ENCODE measurements at regions not wholly inside any gene's neighbourhood (a gene's known extent, or its start where the extent isn't known, plus 50 kb on each side); places are given as distances from the start of the nearest gene placed in this dataset.
"Not testable (repeated sequence)": the region's sequence is repeated elsewhere in the genome, so short reads cannot be mapped to it uniquely, and the experiment has no call there.

DNA sequence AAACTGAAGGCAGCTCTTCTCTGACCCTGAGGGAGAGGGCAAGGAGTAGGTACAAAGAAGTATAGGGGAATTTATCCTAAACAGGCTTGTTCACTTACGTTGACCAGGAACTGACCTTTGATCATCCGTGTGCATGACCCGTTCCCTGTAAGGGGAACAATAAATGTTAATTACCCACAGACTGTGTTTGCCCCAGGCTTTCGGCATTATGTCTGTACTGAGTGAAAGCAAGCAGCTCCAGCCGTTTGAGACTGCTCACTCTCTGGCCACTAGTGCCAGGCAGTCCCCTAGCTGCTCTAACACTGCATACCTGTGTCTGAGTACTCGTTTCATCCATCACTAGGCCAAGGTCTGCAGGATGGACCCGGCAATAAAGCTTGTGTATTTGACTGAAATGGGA lies 1365.3 kb downstream of the NCAM2 start:
- Mint-ChIP-seq H3K4me1 (no peaks in the 10 kb centered on the region), H3K9me3 (no peaks in the 10 kb centered on the region), H3K27me3 (no peaks in the 10 kb centered on the region), H3K4me3 (no peak overlapping the region), H3K27ac (no peak overlapping the region)
- DNase-seq (no peak), ATAC-seq (no peak)

DNA sequence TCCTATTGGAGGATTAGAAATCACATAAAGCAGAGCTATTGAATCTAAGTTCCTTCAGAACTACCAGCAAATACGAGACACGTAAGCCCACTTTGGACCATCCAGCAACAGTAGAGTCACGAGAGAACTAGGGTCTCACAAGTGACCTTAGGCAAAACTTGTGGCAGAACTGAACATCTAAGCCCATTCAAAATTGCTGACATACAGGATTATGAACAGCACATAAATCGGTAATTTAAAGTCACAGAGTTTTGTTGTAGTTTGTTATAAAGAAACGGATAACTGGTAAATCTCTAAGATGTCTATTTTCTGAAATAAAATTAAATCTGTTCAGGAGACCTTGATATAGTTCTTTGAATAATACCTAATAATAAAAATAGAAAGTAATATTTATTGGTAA lies 1366.0 kb downstream of the NCAM2 start:
- Mint-ChIP-seq H3K4me3 (no peak overlapping the region), H3K27ac (no peak overlapping the region), H3K9me3 (no peaks in the 10 kb centered on the region), H3K4me1 (no peaks in the 10 kb centered on the region), H3K27me3 (no peaks in the 10 kb centered on the region)
- no peak for ATAC-seq
- DNase-seq, result no peak

DNA sequence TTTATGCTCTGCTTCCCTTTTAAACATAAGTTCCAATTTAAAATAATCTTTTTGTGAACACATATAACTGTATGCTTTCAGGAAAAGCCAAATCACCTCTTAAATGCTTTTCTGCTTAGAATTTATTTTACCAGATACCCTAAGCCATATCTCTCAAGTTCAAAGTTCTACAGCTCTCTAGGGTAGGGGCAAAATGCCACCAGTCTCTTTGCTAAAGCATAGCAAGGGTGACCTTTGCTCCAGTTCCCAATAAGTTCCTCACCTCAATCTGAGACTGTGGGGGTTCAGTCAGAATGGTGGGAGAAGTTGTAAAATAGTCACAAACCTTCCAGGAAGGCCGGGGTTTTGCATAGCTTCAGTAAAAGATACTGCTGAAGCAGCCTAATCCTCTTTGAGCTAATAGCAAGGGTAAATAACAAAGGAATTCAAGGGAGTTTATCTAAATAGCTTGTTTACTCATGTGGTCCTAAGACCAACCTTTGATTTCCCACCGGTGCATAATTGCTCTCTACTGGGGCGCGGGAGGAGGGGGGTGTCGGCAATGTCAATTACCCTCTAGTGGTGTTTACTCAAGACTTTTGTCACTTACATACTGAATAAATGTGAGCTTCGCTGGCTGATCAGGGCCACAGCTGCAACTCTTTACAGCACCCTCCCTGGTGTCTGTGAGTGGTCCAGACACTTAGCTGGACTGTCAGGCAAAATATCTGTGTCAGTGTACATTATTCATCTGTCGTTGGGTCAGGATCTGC lies 1376.2 kb downstream of the NCAM2 start:
- Mint-ChIP-seq H3K9me3 (no peaks in the 10 kb centered on the region), H3K27ac (no peak overlapping the region), H3K4me1 (no peaks in the 10 kb centered on the region), H3K4me3 (no peak overlapping the region), H3K27me3 (no peaks in the 10 kb centered on the region)
- ATAC-seq (no peak), DNase-seq (no peak)

DNA sequence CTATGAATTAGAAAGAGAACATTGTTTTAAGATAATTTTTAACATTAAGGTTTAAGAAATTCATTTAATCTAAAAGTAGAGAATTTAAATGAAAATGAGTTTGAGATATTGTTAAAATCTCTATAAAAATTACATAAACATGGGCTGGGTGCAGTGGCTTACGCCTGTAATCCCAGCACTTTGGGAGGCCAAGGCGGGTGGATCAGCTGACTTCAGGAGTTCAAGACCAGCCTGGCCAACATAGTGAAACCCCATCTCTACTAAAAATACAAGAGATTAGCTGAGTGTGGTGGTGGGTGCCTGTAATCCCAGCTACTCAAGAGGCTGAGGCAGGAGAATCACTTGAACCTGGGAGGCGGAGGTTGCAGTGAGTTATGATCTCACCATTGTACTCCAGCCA lies 1379.6 kb downstream of the NCAM2 start:
- not testable (repeated sequence) for ATAC-seq, H3K27ac Mint-ChIP-seq, H3K4me1 Mint-ChIP-seq, DNase-seq, H3K4me3 Mint-ChIP-seq, H3K27me3 Mint-ChIP-seq, H3K9me3 Mint-ChIP-seq

DNA sequence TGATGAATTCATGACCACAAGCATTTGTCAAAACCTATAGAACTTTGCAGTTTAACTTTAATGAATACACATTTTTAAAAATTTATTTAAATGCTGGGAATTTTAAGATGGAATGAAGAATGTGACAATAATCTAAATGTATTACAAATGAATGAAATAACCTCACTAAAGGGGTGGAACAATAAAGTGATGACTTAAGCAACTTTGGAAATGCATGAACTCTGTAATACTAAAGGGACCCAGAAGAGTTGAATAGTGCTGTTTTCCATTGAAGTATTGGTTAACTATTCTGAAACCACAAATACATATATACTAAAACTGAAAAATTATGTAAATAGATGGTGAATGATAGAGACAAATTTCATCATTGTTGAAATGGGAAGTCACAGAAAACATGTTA lies 1395.1 kb downstream of the NCAM2 start:
- H3K9me3 Mint-ChIP-seq, result no peaks in the 10 kb centered on the region
- H3K27me3 Mint-ChIP-seq, result no peaks in the 10 kb centered on the region
- DNase-seq (no peak), ATAC-seq (no peak)
- H3K4me3 Mint-ChIP-seq, result no peak overlapping the region
- no peak overlapping the region for H3K27ac Mint-ChIP-seq
- H3K4me1 Mint-ChIP-seq, result no peaks in the 10 kb centered on the region

GRCh38 chr21:22395965-22396364 lies 1397.8 kb downstream of the NCAM2 start:
- H3K4me1 Mint-ChIP-seq, result no peaks in the 10 kb centered on the region
- no peak overlapping the region for H3K27ac Mint-ChIP-seq
- no peak for DNase-seq
- H3K4me3 Mint-ChIP-seq, result no peak overlapping the region
- no peaks in the 10 kb centered on the region for H3K9me3 Mint-ChIP-seq
- no peak for ATAC-seq
- no peaks in the 10 kb centered on the region for H3K27me3 Mint-ChIP-seq

GRCh38 chr21:22399681-22400514 lies 1401.7 kb downstream of the NCAM2 start:
- ATAC-seq (no peak), DNase-seq (no peak)
- no peaks in the 10 kb centered on the region for H3K9me3 Mint-ChIP-seq
- H3K4me3 Mint-ChIP-seq, result no peak overlapping the region
- no peaks in the 10 kb centered on the region for H3K4me1 Mint-ChIP-seq
- no peak overlapping the region for H3K27ac Mint-ChIP-seq
- H3K27me3 Mint-ChIP-seq, result no peaks in the 10 kb centered on the region

DNA sequence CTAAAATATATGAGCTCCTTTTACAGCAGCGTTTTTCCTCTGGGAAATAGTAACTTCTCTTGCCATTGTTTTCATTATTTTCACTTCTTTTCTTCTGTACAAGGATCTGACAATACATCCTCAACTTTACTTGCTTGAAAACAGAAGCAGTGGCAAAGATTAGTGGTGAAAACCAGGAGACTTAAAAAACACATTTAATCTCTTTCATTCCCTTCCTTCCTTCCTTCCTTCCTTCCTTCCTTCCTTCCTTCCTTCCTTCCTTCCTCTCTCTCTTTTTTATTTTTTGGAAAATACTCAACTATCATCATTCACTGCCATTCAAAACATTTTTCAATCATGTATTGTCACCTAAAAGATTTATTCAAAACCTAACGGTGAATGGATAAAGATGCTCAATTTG lies 1411.4 kb downstream of the NCAM2 start:
- Mint-ChIP-seq H3K4me3 (no peak overlapping the region), H3K9me3 (no peaks in the 10 kb centered on the region), H3K4me1 (no peaks in the 10 kb centered on the region), H3K27me3 (peaks cover 8% of the 10 kb centered on the region), H3K27ac (no peak overlapping the region)
- ATAC-seq (no peak), DNase-seq (no peak)

DNA sequence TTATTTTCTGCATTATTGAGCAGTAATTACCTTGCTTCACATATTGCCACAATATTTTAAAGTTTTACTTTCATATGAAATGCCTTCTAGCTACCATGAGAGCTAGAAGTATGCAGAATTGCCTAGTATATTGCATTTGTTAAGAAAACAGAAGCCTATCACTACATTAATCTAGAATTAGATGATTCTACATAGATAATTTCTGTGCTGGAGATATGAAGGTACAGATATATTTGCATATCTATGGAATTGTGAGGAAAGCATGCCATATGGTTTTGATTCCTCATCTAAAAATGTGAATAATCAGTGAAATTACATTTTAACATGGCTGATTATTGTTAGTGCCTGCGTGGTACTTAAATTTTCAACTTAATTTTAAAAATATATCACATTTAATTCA lies 1418.3 kb downstream of the NCAM2 start:
- Mint-ChIP-seq H3K4me3 (no peak overlapping the region), H3K27ac (no peak overlapping the region)
- DNase-seq, result no peak

DNA sequence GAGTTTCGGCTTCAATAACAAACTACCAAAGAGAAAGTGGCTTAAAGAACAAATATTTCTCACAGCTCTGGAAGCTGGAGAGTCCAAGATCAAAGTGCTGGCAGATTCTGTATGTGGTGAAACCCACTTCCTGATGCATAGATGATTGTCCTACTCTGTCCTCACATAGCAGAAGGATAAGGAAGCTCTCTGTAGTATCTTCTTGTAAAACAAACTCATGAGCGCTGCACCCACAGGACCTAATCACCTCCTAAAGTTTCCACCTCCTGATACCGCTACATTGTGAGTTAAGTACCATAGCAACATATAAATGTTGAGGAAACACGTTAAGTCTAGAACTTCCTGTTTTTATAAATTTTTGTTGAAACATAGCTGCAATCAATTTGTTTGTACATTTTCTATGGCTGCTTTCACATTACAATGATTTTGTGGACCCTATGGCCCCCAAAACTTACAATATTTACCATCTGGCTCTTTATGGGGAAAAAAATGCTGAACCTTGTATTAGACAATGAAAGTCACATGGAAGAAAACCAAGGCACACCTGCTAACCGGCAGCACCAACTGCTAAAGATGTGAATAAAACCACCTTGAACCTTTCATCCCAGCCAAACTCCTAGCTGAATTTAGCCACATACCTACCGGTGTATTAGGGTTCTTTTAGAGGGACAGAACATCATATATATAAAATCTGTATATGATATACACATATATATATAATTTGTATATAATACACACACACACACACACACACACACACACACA lies 1423.4 kb downstream of the NCAM2 start:
- no peaks in the 10 kb centered on the region for H3K9me3 Mint-ChIP-seq
- H3K4me3 Mint-ChIP-seq, result peak overlapping the region; percentile 38 to 52
- H3K27me3 Mint-ChIP-seq, result no peaks in the 10 kb centered on the region
- H3K4me1 Mint-ChIP-seq, result peaks cover 12% of the 10 kb centered on the region
- DNase-seq (peak in 1 of 2 donors; percentile 5), ATAC-seq (peak; percentile 87)
- H3K27ac Mint-ChIP-seq, result peak overlapping the region in 1 of 2 donors; percentile 72

More for the DNA sequence above, 1418.3 kb downstream of the NCAM2 start:
- Mint-ChIP-seq H3K27me3 (peaks cover 3% of the 10 kb centered on the region), H3K4me1 (peaks cover 9% of the 10 kb centered on the region), H3K9me3 (no peaks in the 10 kb centered on the region)
- ATAC-seq, result no peak

DNA sequence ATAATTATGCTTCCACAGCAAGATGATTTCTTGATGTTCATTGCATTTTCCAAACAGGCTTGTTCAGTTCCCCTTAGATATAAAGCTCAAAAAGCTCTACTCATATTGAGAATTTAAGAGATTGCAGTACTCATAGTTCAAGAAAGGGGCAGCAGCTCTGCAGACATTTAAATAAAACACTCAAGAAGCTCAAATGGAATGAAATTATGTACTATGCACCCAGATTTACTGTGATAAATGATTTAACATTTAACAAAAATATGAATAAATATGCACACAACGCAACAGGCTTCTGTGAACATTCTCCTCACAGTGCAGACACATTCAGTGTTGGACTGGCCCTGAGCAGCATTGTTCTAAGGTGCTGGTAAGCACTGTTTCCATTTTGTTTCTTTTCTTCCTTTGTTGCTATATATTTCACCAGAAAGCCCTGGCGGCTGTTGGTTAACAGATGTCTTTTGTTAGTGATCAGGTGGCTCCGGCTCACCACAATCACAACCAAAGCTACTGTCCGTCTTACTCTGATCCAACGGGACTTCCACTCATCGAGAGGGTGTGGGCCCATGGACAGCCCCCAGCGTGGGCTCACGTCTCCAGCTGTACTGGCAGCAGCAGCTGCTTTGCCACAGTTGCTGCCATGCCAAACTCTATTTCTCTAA lies 1440.3 kb downstream of the NCAM2 start:
- Mint-ChIP-seq H3K27me3 (no peaks in the 10 kb centered on the region), H3K9me3 (peaks cover 0 to 5% of the 10 kb centered on the region in 2 donors), H3K4me1 (no peaks in the 10 kb centered on the region), H3K27ac (no peak overlapping the region), H3K4me3 (no peak overlapping the region)
- DNase-seq (no peak), ATAC-seq (no peak)

DNA sequence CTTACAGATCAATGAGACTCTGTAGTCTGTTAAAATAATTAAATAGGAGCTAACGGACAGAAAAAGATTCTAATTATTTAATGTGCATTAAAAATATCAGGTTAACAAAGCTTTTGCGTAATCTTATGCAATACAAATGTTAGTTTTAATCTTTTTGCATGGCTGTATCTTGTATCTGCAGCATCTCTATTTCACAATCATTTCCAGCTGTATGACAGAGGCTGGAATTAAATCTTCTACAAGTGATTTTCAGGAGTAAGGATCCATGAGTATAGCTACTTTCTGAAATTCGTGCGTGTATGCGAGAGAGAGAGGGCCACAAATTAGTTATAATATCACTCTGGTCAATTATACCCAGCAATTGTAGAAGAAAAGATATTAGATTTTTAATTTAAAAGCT lies 1446.8 kb downstream of the NCAM2 start:
- no peak for ATAC-seq

GRCh38 chr21:22450507-22450906 lies 1452.3 kb downstream of the NCAM2 start:
- H3K27me3 Mint-ChIP-seq, result no peaks in the 10 kb centered on the region
- DNase-seq (no peak), ATAC-seq (no peak)
- no peaks in the 10 kb centered on the region for H3K9me3 Mint-ChIP-seq
- H3K4me1 Mint-ChIP-seq, result no peaks in the 10 kb centered on the region
- no peak overlapping the region for H3K4me3 Mint-ChIP-seq
- H3K27ac Mint-ChIP-seq, result no peak overlapping the region

More for the DNA sequence above, 1446.8 kb downstream of the NCAM2 start:
- Mint-ChIP-seq H3K9me3 (no peaks in the 10 kb centered on the region), H3K4me1 (no peaks in the 10 kb centered on the region), H3K27ac (no peak overlapping the region), H3K27me3 (no peaks in the 10 kb centered on the region), H3K4me3 (no peak overlapping the region)
- DNase-seq, result no peak

DNA sequence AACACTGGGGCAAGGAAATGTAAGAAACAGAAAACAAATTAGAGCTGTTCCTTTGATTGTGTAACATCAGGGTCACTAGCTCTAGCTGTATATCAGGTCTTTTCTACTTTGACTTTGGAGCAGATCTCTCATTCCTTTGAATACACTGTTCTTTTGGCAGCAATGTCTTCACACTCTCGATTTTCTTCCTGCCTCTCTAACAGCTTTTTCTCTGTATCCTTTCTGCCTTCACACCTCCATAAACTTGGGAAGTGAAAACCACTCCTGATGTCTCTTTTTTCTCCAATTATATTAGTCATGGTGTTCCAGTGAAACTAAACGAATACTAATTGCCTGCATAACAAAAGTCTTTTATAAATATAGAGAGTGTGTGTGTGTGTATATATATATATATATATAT lies 1458.0 kb downstream of the NCAM2 start:
- ATAC-seq, result no peak
- Mint-ChIP-seq H3K27ac (no peak overlapping the region), H3K27me3 (no peaks in the 10 kb centered on the region), H3K4me1 (no peaks in the 10 kb centered on the region), H3K9me3 (no peaks in the 10 kb centered on the region), H3K4me3 (no peak overlapping the region)
- no peak for DNase-seq

DNA sequence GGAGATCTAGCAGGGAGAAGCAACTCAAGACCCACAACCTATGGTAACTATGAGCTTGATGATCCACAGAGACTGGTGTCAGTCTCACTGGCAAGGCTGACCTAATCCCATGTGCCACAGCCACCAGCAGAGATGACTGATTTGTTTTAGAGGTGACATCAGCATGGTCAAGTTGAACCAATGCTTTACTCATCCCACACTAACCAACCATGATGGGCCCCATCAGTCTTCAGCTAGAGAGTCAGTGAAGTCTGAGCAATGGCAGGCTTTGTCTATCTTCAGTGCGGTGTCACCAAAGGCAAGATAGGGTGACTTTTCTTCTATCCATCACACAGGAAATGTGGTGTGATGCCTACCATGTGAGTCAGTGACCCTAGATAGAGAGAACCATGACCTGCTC lies 1470.7 kb downstream of the NCAM2 start:
- H3K27me3 Mint-ChIP-seq, result no peaks in the 10 kb centered on the region
- H3K4me1 Mint-ChIP-seq, result no peaks in the 10 kb centered on the region
- peaks cover 0 to 9% of the 10 kb centered on the region in 2 donors for H3K9me3 Mint-ChIP-seq
- no peak overlapping the region for H3K4me3 Mint-ChIP-seq
- ATAC-seq, result peak; percentile 40
- no peak for DNase-seq
- peak overlapping the region in 1 of 2 donors; percentile 54 for H3K27ac Mint-ChIP-seq

Data from stimulated activated naive CD8-positive, alpha-beta T cell treated with anti-CD3 and anti-CD28 coated beads, Interleukin-15, amount 100 ng/mL, for 72 hours (primary cell).